Nephron (organoid): ENCODE measurements at regions not wholly inside any gene's neighbourhood (a gene's known extent, or its start where the extent isn't known, plus 50 kb on each side); places are given as distances from the start of the nearest gene placed in this dataset.

Experiments used
- H3K27ac Mint-ChIP-seq, 3 experiments: 2 replicates each; pipeline ENCODE4 v1.8.0; 2020; ENCODE audit warnings: mixed read lengths in 3 of 3, mild to moderate bottlenecking in 2 of 3, moderate library complexity in 1 of 3
- H3K27me3 Mint-ChIP-seq: 2 replicates; pipeline ENCODE4 v1.8.0; 2021; ENCODE audit warnings: low read depth, mild to moderate bottlenecking, moderate library complexity, mixed read lengths
- H3K36me3 Mint-ChIP-seq: 2 replicates; pipeline ENCODE4 v1.8.0; 2020; ENCODE audit warnings: low read depth, mixed read lengths
- H3K4me1 Mint-ChIP-seq: 2 replicates; pipeline ENCODE4 v1.8.0; 2020; ENCODE audit warnings: mixed read lengths
- H3K4me3 Mint-ChIP-seq, 3 experiments: 2 replicates each; pipeline ENCODE4 v1.8.0; 2020; ENCODE audit warnings: mild to moderate bottlenecking in 3 of 3, mixed read lengths in 3 of 3, moderate library complexity in 2 of 3
- H3K9me3 Mint-ChIP-seq: 2 replicates; pipeline ENCODE4 v1.8.0; 2020; ENCODE audit warnings: mixed read lengths
- TF ChIP-seq, protein P1 (sequence below), 3 experiments: fragments of 200-600 bp; sonication (generic); IDR thresholded peaks; one replicate each; pipeline ENCODE4 v1.5.0; 2021; ENCODE audit warnings: antibody characterized with exemption in 3 of 3; ENCODE audit not compliant: unreplicated experiment in 3 of 3

DNA sequence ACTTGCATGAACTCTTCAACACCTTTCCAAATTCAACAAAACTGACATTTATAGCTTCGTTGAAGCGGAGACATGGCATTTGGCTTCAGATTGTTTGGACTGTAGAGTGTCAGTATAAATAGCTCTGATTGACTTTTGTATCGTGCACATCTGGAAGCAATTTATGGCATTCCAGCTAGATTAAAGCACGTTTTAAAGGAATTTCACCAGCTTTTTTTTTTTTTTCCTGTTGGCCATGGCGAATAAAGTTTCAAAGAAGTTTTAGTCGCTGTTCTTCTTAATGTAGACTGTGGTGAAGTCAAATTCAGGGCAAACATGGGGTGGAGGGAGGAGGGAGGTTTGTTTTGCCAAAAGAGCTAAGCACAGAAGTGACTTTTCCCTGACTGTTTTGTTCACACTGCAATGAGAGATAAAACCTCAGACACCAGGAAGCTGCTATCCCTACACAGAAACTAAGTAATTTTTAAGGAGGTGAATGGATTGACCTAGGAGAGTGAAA, 391.0 kb upstream of the RARB start:
- Mint-ChIP-seq H3K4me1 (peaks cover 53% of the 10 kb centered on the region), H3K27me3 (no peaks in the 10 kb centered on the region), H3K36me3 (no peaks in the 10 kb centered on the region), H3K27ac (peak overlapping the region; percentile 30 to 89 (median 71)), H3K4me3 (peak overlapping the region in 1 of 3 experiments; percentile 6), H3K9me3 (no peaks in the 10 kb centered on the region)
- TF ChIP-seq, protein P1, sequence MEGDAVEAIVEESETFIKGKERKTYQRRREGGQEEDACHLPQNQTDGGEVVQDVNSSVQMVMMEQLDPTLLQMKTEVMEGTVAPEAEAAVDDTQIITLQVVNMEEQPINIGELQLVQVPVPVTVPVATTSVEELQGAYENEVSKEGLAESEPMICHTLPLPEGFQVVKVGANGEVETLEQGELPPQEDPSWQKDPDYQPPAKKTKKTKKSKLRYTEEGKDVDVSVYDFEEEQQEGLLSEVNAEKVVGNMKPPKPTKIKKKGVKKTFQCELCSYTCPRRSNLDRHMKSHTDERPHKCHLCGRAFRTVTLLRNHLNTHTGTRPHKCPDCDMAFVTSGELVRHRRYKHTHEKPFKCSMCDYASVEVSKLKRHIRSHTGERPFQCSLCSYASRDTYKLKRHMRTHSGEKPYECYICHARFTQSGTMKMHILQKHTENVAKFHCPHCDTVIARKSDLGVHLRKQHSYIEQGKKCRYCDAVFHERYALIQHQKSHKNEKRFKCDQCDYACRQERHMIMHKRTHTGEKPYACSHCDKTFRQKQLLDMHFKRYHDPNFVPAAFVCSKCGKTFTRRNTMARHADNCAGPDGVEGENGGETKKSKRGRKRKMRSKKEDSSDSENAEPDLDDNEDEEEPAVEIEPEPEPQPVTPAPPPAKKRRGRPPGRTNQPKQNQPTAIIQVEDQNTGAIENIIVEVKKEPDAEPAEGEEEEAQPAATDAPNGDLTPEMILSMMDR (IDR thresholded peaks at IDR 0.05; ENCODE audit: unreplicated experiment in 3 of 3) = no peak

DNA sequence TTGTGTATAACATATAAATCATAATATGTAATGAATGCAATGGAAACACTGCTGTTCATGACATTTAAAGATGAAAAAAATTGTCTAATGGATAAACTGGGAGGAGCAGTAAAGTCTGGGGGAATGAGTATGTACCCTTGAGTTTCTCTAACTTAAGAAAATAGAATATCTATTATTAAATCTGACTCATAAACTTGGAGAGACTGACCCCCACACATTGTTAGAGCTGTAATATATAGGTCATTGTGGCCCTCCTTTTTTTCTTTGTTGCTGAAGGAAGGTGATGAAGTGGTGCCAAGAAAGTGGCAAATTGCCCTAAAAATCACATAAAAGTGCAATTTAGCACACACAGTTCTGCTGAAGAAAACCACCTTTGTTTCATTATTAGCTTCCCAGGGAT, 389.8 kb upstream of the RARB start:
- Mint-ChIP-seq H3K36me3 (no peaks in the 10 kb centered on the region), H3K4me1 (peaks cover 57% of the 10 kb centered on the region), H3K27me3 (no peaks in the 10 kb centered on the region), H3K27ac (peak overlapping the region; percentile 30 to 69 (median 52)), H3K9me3 (no peaks in the 10 kb centered on the region), H3K4me3 (no peak overlapping the region)
- TF ChIP-seq, protein P1 (IDR thresholded peaks at IDR 0.05; ENCODE audit: unreplicated experiment in 3 of 3) = no peak

DNA sequence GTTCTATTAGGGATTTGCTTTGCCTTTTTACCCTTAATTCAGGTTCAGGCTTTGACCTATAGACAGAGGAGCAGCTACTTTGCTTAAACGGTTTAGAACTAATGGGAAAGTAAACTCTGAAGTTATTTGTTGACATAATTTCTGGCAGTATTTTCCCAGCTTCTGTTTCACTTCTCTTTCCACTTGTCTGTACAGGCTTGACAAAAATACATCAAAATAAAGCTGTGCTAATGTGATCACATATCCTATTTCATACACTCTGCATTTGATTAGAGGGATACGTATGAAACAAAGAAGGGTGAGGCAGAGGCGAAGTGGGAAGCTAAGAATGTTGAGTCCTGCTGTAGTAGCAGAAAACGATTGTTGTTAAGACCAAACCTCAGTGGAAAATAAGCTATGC, 389.1 kb upstream of the RARB start:
- H3K36me3 Mint-ChIP-seq = no peaks in the 10 kb centered on the region
- H3K27me3 Mint-ChIP-seq = no peaks in the 10 kb centered on the region
- peaks cover 59% of the 10 kb centered on the region for H3K4me1 Mint-ChIP-seq
- H3K4me3 Mint-ChIP-seq = peak overlapping the region in 1 of 3 experiments; percentile 4
- H3K9me3 Mint-ChIP-seq = no peaks in the 10 kb centered on the region
- TF ChIP-seq, protein P1 (IDR thresholded peaks at IDR 0.05; ENCODE audit: unreplicated experiment in 3 of 3) = no peak
- peak overlapping the region; percentile 30 to 69 (median 52) for H3K27ac Mint-ChIP-seq

DNA sequence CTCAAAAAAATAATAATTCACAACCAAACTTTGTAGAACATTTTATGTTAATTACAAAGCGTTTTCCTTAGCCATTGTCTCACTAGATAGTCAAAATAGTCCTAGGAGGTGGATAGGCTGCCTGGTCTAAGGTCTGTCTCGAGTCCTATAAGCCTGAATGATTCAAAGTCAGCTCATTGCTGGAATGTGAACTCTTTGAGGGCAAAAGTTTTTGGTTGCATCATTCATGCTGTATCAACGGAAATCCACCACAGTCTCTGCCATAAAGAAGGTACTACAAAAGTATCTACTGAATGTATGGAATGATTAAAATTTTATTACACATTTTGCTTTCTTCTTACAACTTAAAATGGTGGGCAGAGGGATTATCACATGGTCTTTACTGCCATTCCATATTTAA, 387.3 kb upstream of the RARB start:
- Mint-ChIP-seq H3K4me3 (no peak overlapping the region), H3K4me1 (peaks cover 69% of the 10 kb centered on the region), H3K27ac (no peak overlapping the region), H3K27me3 (no peaks in the 10 kb centered on the region), H3K36me3 (no peaks in the 10 kb centered on the region), H3K9me3 (no peaks in the 10 kb centered on the region)
- TF ChIP-seq, protein P1 (IDR thresholded peaks at IDR 0.05; ENCODE audit: unreplicated experiment in 3 of 3) = no peak

DNA sequence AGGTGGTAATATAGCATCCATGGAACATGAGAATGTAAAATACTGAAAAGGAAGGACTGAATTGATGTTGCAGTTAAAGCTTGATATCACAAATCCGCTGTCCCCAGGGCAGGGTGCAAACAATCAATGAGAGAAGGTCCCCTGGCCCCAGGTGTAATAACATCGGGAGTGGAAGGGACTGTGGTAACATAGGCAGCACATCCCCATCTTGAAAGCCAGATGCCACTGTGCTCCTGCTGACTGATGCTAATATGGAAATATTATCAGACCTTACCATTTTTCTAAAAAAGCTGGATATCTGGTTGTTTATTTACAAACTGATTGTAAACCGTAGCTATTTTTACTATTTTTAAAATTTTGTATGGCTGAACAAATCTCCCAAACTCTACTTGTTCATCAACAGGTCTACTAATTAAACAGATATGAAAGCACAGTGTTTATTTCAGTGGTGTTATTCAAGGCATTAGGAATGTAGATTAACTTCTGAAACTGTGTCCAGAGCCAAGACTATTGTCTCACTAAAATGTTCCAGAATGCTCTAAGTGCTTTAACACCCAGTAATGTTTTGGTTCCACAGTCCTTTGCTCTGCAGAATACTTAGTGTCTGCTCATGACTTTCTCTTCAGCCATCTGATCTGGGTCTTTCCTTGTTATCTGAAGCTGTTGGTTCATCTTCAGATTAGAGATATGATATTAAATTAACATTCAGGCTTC, 386.0 kb upstream of the RARB start:
- H3K9me3 Mint-ChIP-seq = no peaks in the 10 kb centered on the region
- no peaks in the 10 kb centered on the region for H3K27me3 Mint-ChIP-seq
- peaks cover 63% of the 10 kb centered on the region for H3K4me1 Mint-ChIP-seq
- no peak overlapping the region for H3K27ac Mint-ChIP-seq
- TF ChIP-seq, protein P1 (IDR thresholded peaks at IDR 0.05; ENCODE audit: unreplicated experiment in 3 of 3) = no peak
- no peak overlapping the region for H3K4me3 Mint-ChIP-seq
- H3K36me3 Mint-ChIP-seq = no peaks in the 10 kb centered on the region

DNA sequence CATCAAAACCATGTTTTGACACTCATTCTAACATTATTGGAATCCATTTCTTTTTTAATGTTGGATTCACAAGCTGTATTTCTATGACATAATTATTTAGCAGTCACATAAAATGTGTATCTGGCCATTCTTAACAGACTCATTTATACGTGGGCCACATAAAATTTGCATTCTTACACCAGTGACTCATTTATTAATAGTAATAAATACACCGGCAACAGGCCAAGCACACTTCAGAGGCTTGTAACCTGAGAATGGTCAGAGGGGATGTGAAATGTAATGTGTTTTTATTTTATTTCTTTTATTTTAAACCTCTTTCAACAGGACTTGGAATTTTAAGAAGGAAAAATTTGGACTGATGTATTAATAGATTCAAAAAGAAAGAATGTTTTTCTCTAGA, 384.9 kb upstream of the RARB start:
- Mint-ChIP-seq H3K36me3 (no peaks in the 10 kb centered on the region), H3K9me3 (peaks cover 3% of the 10 kb centered on the region), H3K27me3 (no peaks in the 10 kb centered on the region), H3K4me1 (peaks cover 56% of the 10 kb centered on the region), H3K27ac (peak overlapping the region in 1 of 3 experiments; percentile 43), H3K4me3 (no peak overlapping the region)
- TF ChIP-seq, protein P1 (IDR thresholded peaks at IDR 0.05; ENCODE audit: unreplicated experiment in 3 of 3) = no peak
